Cardiac fibroblast (primary cell): ENCODE measurements at regions not wholly inside any gene's neighbourhood (a gene's known extent, or its start where the extent isn't known, plus 50 kb on each side); places are given as distances from the start of the nearest gene placed in this dataset.

Experiments
- DNase-seq, 2 donors: peaks; one replicate each; pipeline versions ENCODE4 v3.0.0 to v3.0.0-alpha.2; 2010; ENCODE audit warnings: low read depth in 2 of 2
- H3K4me3 ChIP-seq, 2 donors: replicated peaks in 1 of 2; 1 replicate in 1 of 2; 2 replicates in 1 of 2; pipeline ENCODE4 v1.5.1; 2011; ENCODE audit warnings: low read depth in 2 of 2, low read length in 2 of 2, mild to moderate bottlenecking in 2 of 2, moderate library complexity in 1 of 2
- TF ChIP-seq, protein P1 (sequence below): IDR thresholded peaks from one replicate; pipeline ENCODE4 v1.5.1; 2011; ENCODE audit warnings: low read depth, mild to moderate bottlenecking, low read length, inconsistent platforms

DNA sequence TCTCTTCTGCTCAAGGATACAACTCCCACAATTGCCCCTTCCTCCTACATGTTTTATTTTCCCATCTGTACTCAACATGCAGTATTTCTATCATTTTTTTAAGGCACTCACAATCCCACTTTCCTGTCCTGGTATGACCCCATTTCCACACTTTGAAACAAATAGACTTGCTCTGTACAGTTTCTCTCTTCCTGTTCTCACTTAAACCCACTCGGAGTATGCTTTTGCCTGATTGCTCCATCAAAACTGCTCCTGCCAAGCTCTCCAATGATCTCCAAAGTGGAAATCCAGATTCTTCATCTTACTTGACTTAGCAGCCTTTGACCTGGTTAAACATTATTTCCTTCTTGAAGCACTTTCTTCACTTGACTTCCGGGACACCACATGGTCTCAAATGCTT lies 384.5 kb downstream of the SEC23A start:
- TF ChIP-seq, protein P1, sequence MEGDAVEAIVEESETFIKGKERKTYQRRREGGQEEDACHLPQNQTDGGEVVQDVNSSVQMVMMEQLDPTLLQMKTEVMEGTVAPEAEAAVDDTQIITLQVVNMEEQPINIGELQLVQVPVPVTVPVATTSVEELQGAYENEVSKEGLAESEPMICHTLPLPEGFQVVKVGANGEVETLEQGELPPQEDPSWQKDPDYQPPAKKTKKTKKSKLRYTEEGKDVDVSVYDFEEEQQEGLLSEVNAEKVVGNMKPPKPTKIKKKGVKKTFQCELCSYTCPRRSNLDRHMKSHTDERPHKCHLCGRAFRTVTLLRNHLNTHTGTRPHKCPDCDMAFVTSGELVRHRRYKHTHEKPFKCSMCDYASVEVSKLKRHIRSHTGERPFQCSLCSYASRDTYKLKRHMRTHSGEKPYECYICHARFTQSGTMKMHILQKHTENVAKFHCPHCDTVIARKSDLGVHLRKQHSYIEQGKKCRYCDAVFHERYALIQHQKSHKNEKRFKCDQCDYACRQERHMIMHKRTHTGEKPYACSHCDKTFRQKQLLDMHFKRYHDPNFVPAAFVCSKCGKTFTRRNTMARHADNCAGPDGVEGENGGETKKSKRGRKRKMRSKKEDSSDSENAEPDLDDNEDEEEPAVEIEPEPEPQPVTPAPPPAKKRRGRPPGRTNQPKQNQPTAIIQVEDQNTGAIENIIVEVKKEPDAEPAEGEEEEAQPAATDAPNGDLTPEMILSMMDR = no peak
- H3K4me3 ChIP-seq = no peak overlapping the region
- no peak for DNase-seq

DNA sequence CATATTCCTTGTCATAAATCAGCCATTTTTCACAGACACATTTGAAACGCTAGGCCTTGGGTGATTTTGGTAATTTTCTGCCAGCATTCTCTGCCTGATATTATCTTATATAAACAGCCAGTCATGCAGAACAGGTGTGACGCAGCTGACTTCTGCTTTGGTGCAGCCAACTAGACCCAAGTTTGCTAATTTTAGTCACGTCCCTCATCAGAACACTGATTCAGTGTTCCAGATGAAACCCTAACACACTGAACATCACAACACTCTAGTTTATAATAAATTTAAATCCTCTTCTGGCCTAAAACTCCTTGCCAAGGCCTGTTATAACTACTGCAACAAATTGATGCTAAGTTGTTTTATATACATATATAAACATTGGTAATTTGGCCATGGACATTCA lies 386.1 kb downstream of the SEC23A start:
- DNase-seq = no peak
- no peak overlapping the region for H3K4me3 ChIP-seq
- TF ChIP-seq, protein P1 = no peak

DNA sequence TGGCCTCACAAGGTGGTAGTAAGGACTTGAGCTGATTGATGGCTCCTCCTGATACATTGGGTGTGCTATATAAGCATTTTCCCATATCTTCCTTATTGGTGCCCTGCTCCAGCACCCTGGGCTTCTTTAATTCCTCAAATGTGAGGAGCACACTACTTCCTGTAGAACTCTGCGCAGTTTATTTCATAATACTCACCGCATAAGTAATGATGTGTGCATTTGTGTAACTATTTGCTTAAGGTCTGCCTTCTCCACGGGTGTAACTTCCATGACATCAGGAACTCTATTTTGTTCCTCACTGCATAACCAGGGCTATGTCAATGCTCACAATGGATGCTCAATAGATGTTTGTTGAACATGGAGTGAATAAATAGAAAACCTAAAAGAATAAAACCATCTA lies 392.2 kb downstream of the SEC23A start:
- TF ChIP-seq, protein P1 = no peak
- no peak overlapping the region for H3K4me3 ChIP-seq
- DNase-seq = no peak

DNA sequence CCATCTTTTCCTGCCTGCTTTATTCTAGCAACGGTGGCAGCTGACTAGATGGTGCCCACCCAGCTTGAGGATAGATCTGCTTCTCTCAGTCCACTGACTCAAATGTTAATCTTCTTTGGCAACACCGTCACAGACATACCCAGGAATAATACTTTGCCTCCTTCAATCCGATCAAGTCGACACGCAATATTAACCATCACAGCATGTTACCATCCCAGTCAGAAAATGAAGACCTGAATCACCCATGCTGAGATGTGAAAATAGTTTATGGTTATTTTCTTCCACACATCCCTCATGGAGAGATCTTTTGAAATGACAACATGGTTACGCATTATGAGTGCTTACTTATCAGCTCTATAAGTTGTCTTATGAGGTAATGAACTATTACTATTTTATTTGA lies 392.8 kb downstream of the SEC23A start:
- DNase-seq = no peak
- H3K4me3 ChIP-seq = no peak overlapping the region
- TF ChIP-seq, protein P1 = no peak

DNA sequence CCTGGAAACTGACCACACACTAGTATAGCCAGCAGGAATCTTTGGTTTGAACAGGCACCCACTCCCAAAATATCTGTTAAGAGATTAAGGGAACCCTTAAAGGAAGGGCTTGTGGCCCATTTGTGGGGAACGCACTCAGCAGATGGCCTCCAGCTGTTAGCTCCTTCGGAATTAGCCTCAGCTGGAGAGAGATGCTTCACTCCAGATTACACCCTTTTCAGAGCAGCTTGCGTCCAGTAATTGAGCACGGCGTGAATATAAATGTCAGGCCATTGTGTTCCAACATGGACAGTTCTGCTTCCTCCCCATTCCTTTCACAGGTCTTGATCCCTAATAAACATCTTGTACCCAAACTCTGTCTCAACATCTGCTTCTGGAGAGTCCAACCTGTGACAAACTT lies 397.8 kb downstream of the SEC23A start:
- H3K4me3 ChIP-seq = no peak overlapping the region
- TF ChIP-seq, protein P1 = no peak
- DNase-seq = no peak

DNA sequence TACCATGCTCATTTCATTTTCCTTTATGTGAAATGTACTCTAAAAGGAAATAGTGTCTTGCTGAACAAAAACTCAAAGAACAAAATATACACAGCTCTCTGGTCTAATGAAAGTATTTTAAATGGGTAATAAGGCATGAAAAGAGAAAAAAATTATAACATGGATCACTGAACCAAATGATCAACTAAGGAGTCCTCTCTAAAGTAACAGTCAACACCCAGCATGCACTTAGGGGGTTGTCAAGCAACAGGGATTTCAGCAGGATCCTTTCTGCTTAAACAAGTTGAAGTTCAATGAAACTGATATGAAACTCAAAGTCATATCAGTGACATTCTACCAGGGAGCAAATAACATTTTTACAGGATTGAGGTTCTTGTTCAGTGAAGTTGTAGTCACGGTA lies 398.8 kb downstream of the SEC23A start:
- no peak overlapping the region for H3K4me3 ChIP-seq
- TF ChIP-seq, protein P1 = no peak
- DNase-seq = no peak

DNA sequence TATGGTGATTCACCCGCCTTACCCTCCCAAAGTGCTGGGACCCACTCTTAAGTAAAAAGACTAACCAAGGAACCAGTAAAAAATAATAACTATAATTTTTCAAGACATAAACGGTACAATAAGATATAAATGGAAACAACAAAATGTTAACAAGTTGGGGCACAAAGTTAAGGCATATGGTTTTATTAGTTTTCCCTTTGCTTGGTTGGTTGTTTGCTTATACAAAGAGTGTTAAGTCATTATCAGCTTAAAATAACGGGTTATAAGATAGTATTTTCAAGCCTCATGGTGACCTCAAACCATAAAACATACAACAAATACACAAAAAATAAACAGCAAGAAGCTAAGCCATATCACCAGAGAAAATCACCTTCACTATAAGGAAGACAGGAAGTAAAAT lies 406.1 kb downstream of the SEC23A start:
- TF ChIP-seq, protein P1 = no peak
- no peak for DNase-seq
- no peak overlapping the region for H3K4me3 ChIP-seq
